Fibroblast of the aortic adventitia (primary cell): ENCODE measurements at regions not wholly inside any gene's neighbourhood (a gene's known extent, or its start where the extent isn't known, plus 50 kb on each side); places are given as distances from the start of the nearest gene placed in this dataset. TPM values are rescaled to one million over a fixed set of nuclear protein-coding genes. Genes with fewer than 3 reads are reported as not detected.

Experiments
- DNase-seq: peaks from one replicate; pipeline ENCODE4 v3.0.0-alpha.2; 2010; ENCODE audit warnings: low read depth
- H3K4me3 ChIP-seq: 2 replicates; pipeline ENCODE4 v1.5.1; 2011; ENCODE audit warnings: low read depth, mild to moderate bottlenecking, control low read depth, low read length, moderate library complexity
- CTCF ChIP-seq: IDR thresholded peaks from 2 replicates; pipeline ENCODE4 v1.5.1; 2011; ENCODE audit warnings: mild to moderate bottlenecking, low read length, control low read depth, inconsistent platforms; ENCODE audit not compliant: insufficient read depth
- small RNA-seq: library from RNA; depleted of rRNA; stranded (forward); fragments of <200 nt; gene quantifications from one replicate; pipeline ENCODE3, GENCODE V24; 2012

DNA sequence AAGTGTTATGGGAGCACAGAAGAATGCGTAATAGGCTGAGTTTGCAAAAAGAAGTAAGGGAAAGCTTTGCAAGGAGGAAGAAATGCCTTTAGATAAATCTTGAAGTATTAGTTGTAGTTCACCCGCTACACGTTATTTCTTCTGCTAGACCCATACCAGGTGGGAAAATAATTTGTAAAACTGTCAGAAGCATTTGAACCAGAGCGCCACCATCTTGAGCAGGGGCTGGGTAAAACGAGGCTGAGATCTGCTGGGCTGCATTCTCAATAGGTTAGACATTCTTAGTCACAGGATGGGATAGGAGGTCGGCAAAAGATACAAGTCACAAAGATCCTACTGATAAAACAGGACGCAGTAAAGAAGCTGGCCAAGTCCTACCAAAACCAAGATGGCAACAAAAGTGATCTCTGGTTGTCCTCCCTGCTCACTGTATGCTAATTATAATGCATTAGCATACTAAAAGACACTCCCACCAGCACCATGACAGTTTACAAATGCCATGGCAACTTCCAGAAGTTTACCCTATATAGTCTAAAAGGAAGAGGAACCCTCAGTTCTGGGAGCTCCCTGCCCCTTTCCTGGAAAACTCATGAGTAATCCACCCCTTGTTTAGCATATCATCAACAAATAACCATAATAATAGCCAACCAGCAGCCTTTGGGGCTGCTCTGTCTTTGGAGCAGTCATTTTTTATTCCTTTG, 50.0 kb upstream of the ZNF280D start:
- H3K4me3 ChIP-seq, result no peak overlapping the region
- no peak for DNase-seq
- TF ChIP-seq CTCF, result no peak

Small RNA genes lying in the stretch of these regions (small RNA-seq; reads per million reads assigned to genes)
- gene AC090517.1 (not detected), gene AC090517.3 (not detected)
